ENCODE measurements at regions not wholly inside any gene's neighbourhood (a gene's known extent, or its start where the extent isn't known, plus 50 kb on each side); places are given as distances from the start of the nearest gene placed in this dataset.
A peak's percentile ranks its signal among the peaks of the same experiment; 100 is the strongest.

DNA sequence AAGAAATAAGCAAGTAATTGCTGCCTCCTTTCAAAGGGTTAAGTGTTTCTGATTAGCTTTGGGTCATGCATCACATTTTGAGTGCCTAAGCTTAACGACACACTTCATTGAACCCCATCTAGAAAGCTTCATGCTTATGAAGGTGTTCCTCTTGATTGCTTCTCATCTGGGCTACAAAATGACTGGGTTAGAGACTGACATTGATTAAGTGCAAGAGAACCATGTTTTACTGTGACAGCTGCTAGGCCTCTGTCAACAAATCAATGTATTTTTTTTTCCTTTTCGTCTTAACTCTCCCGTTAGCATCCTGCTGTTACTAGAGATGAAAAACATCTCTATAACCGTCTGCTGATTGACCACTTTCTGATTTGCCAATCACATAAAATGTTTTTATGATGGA, 725.0 kb downstream of the TLE1 start:
- DNase-seq = no peak

DNA sequence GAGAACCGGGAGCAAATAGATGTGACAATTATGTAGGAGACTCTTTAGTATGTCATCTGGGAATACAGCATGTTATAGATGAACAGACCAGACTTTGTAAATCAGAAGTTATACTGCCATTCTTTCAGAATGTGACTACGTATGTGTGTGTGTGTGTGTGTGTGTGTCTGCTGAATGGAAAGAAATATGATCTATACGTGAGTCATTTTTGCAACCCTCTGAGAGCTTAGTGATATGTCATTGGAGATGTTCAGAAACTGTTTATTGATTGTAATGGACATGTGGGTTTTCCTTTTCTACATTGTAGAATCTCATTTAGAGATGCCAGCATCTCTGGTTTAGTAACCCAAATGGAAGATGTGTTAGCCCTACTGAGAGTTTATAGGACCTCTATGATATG, 731.5 kb downstream of the TLE1 start:
- no peak for DNase-seq

DNA sequence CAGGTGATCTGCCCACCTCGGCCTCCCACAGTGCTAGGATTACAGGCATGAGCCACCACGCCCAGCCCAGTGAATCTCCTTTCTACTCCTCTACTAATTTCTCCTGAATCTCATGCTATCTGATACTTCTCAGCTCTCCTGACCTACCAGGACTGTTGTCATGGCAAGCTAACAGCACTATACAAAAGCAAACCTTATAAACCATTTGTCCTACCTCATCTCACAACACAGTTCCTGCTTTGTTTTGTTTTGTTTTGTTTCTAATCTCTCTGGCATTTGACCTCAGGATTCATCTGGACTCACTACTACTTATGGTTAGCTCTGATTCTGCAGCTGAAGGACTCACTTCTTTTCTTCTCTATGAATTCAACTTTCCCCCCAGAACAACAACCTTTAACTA, 734.8 kb downstream of the TLE1 start:
- DNase-seq = no peak

DNA sequence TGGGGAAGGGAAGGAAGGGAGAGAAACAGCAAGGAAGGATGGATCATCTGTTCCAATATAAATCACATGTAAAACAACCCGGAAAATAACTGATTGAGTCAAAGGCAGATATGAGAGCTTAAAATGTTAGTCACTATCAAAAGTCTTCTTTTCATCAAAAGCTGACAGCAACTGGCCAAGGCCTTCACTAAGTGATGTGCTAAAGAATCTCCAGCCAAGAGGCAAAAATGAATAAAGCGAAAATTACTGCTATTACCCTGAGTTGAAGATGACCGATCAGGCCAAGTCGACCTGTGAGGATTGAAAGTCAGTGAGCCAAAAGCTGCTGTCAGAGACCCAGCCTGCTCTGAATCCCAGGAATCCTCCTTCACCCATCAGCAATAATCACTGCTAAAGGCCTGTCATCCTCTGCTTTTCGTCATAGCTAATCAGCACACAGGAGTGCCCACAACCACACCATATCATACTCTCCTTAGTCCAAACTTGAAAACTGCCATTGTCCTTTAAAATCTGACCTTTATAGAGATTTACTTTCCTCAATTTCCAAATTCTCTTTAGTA, 736.9 kb downstream of the TLE1 start:
- DNase-seq = no peak

DNA sequence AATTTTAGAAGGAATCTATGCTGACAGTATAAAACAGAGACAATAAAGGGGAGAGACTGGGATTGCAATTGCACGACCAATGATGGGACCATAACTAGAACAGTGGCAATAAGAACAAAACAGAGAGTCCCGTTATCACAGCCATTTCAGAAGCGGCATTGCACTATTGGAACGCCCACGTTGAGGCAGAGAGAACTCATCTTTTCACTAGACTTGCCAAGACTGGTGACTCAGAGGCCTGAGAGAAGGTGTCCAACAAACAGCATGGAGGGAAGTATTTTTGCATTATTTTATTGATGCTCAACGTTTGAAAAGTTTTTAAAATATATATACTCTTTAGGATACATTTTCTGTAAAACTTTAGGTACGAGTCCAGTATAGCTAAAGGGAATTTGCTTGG, 737.7 kb downstream of the TLE1 start:
- no peak for DNase-seq

DNA sequence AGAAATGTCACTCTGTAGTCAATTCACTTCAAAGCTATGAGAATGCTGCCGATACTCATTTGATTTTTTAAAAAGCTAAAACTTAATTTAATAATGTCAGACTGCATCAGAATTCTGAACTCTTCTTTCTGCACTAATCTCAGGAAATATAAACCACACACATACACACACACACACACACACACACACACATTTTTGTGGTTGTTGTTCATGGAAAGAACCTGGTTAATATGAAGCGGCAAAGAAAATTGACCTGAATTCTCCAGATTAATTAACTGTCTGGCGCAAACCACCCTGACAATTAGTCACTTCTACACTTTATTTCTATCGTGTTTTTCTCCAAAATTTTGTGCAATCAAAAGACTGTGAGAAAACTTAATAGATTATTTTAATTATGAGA, 740.5 kb downstream of the TLE1 start:
- DNase-seq = no peak

DNA sequence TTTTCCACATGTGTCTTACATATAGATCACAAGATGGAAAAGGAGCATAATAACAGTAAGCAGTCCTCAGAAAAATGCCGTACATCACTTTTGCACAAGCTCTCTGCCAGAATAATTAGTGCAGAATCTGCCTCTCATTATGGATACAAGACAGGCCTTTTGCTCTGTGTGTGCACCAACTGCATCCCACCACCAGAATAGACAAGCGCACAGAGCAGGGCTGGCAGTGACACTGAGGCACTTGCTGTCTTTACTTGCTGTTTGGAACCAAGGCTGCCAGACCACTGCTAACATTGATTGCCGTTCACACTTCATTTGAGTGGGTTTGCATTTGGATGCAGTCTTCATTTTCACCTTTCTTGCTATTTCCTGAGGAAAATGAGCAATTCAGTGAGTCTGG, 741.3 kb downstream of the TLE1 start:
- no peak for DNase-seq

DNA sequence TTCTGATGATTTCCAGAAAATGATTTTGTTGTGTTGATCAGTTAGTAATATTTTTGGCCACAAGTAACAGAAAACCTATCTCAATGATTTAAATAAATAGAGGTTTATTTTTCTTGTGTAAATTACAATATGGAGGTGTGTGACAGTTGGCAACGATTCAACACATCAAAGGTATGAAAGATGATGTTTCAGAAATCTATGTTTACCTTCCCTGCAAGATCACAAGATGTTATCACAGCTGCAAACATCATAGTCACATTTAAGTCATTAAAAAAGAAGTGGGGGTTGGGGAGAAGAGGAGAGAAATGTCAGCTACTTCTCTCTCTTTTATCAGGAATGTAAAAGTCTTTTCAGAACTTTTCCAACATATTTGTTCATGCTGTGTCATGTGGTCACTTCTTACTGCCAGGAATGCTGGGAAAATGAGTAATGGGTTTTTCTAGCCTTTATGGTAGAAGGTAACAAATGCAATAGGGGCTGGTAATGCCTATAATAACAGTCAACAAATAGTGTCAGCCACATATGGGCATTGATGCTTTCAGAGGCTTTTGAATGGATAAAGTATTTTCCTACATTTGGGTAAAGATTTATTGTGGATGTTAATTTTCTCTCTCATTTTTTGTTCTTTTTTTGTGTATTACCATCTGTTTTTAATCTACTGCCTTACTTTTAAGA, 742.7 kb downstream of the TLE1 start:
- no peak for DNase-seq

DNA sequence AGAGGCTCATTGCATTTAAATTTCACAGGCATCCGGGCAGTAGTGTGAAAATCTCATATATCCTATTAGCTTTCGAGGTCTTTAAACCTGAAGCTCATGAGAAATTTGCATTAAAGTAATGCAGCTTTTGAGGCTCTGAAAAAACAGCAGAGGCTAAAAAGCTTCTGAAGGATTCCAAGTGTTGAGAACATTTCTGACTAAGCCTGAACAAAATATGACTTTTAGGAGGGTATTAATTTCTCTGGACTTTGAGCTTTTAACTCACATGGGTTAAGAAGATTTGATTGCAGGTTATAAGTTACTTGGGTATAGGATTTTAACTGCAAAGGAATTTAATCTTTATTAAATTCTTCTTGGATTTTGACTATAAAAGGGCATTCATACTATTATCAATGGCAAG, 743.9 kb downstream of the TLE1 start:
- no peak for DNase-seq

DNA sequence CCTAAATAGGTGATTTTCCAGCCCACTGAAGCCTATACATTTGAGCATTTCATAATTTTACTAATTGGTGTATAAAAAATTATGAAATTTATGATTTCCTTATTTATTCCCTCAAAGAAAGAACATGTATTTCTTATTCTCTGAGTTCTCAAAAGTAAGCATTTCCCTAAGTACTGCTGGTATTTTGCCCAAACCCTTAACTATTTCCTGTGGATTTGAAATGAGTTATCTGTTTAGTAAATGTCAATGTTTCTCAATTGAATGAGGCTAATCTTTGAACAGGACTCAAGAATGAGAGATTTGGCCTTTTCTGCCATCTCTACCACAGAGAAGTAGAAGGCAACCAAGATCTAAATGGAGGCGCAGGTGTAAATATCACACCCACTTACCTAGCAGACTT, 751.7 kb downstream of the TLE1 start:
- no peak for DNase-seq

DNA sequence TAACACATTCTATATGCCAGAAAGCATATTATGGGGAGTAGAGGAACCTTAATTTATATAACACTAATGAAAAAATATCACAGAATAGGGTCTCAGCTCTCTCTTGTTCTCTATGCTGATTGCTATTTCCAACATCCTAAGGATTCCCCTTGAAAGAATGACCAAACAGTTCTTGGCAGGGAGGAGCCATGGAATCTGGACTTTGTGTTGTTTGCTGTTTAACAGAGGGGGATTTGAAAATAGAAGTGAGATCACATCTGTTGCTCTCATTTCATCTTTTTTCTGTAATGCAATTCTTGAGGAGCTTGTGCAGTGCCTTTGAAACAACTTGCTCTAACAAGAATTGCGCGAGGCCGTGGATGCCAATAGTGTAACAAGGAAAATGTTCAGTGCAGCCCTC, 755.3 kb downstream of the TLE1 start:
- no peak for DNase-seq

DNA sequence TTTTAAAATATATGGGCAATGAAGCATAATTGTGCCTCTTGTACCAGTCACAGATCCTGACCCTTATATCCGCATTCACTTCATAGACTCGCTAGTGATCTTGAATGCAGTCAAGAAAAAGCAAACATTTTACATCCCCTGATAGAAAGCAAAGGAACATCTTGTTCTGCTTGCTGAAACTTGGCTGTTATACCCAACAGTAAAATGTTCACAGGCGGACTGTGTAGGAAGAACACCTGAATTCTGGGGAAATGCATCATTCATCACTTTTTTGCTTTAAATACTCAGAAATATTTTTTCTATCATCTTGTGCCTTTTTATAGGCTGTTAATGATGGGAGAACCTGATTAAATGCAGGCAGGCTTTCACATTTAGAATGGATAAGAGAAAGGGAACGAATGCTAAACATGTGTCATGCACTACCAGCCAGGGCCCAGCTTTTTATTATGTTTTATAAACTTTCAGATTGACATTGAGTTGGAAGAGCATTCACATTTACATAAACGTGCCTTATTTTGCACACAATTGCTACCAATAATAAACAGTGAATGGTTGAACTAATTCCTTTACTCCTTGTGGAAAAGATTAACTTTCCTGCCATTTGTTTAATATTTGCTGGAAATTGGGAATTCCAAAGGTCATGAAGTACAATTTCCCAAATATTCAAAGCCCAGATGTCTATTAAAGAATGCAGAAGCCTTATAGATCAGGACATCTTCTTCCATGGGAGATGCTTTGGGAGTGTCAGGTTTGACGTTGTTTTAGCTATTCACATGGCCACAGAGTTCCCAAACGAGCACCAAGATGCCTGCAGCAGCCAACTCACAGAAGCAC, 756.2 kb downstream of the TLE1 start:
- no peak for DNase-seq

DNA sequence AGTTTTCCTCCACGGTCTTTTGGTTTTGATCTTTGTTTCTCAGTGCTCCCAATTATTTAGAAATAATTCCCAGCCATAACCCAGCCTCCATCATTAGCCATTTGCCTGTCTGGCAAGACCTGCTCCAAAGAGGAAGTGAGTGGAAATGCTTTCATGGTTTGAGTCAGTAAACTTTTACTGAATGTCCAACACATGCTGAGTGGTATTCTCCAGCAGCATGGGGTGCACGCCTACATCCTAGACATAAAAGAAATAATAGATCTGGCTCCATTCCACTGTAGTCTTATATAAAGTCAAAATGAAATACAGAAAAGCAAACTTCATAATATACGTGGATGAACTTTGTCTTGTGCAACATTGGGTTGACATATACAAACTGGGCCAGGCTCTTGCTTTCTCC, 757.2 kb downstream of the TLE1 start:
- no peak for DNase-seq

DNA sequence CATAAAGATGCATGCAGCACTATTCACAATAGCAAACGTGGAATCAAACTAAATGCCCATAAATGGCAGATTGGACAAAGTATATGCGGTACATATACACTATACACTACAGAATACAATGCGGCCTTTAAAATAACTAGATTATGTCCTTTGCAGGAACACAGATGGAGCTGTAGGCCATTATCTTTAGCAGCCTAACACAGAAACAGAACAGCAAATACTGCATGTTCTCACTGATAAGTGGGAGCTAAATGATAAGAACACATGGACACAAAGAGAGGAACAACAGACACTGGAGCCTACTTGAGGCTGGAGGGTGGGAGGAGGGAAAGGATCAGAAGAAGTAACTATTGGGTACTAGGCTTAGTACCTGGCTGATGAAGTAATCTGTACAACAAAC, 758.2 kb downstream of the TLE1 start:
- no peak for DNase-seq

DNA sequence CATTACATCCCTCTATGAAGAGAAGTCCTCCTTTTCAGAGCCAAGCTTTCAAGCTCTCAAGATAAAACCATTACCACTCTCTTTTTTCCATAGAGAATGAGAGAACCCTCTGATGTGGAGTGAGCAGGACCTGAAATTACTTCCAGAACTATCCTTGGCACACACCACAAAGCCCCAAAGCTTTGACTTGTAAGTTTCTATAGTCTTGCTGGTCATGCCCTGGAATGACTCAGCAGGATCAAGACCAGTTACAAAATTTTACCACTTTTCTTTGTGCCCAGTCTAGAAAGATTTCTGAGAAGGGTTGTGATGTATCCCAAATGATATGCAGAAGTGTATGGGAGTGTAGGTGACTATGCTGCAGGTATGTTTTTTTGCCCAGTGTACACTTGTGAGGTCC, 760.6 kb downstream of the TLE1 start:
- no peak for DNase-seq

DNA sequence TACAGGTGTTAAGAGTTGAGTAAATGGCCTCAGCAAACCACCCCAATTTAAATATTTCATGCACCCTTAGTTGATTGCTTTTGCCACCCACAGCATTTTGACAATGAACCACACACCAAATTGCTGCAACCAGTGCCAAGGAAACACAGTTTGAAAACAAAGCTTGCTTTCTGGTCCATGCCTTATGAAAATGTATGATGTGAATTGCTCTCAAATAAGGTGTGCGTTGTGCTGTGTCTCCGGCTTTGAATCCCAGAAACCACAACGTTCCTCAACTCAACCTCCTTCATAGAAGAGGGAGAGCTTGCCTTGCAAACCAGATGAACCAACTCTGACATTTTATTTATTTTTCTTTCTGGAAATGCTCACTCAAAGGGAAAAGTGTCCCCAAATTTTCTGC, 762.7 kb downstream of the TLE1 start:
- peak; percentile 9 for DNase-seq

DNA sequence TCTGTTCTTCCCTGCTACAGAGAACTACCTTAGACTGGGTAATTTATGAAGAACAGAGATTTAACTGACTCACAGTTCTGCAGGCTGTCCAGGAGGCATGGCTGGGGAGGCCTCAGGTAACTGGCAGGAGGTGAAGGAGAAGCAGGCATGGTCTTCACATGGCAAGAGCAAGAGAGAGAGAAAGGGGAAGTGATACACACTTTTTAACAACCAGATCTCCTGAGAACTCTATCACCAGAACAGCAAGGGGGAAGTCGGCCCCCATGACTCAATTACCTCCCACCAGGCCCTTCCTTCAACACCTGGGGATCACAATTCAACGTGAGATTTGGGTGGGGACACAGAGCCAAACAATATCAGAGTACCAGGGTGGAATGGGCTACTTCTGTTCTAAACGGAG, 766.8 kb downstream of the TLE1 start:
- no peak for DNase-seq

DNA sequence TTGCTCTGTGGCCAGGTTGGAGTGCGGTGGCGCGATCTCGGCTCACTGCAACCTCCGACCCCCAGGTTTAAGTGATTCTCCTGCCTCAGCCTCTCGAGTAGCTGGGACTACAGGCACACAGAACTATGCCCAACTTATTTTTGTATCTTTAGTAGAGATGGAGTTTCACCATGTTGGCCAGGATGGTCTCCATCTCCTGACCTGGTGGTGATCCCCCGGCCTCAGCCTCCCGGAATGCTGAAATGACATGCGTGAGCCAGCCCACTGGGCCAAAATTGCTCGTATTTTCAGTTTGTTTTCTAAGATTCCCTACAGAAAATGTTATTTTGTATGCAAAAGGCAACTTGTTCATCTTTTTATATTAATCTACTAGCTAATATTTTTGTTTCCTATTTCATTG, 782.6 kb downstream of the TLE1 start:
- DNase-seq = no peak

DNA sequence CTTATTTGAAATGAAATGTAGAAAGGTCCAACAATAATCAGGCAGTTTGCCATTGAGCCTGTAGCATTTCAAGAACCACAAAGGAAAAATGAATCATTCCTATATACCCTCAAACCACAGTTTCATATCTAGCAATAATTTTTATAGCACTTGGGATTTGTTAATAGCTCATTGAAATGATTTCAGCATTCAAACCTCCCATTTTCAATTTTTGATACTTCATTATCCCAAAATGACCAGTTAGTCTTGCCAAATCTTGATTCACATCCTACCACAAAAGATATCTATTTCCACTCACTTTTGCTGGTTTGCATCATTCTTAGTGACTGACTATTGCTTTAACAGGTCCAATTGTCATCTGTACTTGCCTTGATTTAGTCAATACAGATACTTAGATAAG, 790.1 kb downstream of the TLE1 start:
- DNase-seq = no peak

DNA sequence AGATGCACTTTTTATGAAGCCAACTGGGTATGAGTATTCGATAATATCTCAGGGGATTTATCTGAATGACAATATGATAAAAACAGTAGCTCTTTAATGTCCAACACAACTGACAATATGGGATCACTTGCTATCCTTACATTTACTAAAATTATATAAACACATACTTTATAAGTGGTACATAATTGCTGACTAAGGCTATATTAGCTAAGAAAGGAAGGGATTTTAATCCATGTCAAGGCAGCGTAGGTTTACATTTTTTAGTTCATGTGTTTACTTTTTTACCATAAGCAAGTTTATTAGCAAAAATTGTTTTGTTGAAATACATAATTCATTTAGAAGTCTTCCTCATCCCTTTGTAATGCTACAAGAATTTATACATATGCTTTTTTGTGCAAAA, 796.2 kb downstream of the TLE1 start:
- no peak for DNase-seq

DNA sequence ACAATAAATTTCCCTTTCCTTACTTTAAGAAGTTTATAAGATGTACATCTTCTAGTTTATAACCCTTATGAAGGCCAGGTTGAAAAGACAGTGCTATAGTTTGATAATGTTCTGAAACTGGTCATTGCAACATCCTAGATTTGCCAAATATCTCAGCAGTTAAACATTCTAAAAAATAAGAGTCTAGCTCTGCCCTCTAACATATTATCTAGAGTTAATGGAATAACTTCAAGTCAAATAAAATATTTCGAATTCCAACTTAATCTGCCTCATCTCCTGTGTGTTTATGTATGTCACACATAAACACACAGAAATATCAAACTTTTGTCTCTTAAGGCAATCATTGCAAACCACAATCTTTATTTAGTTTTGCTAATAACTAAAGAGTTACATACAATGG, 796.6 kb downstream of the TLE1 start:
- DNase-seq = no peak

DNA sequence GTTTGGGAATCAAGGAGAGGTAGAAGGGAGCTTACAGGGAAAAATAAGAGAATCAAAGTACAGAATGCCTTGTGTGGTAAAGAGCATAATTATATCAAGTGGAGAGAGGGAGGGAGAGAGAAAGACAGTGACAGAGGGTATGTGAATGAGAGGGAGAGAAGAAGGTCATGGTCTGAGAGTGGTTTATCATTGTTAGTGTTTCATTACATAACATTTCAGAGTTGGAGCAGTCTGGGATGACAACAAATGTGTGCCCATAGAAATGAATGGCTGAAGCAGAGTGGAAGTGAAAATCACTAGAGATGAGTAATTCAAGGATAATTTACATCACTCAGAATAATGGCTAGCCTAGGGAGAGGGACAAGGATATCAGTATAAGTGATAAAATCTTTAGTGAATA, 799.2 kb downstream of the TLE1 start:
- DNase-seq = no peak

DNA sequence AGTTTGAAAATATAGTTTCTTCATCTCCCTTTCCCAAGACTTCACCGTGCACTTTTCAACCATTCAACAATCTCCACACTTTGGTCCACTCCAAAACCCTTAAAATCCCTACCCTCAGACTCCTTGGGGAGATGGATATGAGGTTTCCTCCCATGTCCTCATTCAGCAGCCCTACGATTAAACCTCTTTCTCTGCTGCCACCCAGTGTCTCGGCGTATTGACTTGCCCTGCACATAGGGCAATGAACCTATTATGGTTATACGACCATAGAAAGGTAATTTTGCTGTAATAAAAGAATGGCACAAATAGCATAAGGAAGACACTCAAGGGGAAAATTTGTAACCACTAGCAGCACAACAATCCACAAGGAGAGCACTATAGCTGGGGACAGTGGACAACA, 803.5 kb downstream of the TLE1 start:
- no peak for DNase-seq

DNA sequence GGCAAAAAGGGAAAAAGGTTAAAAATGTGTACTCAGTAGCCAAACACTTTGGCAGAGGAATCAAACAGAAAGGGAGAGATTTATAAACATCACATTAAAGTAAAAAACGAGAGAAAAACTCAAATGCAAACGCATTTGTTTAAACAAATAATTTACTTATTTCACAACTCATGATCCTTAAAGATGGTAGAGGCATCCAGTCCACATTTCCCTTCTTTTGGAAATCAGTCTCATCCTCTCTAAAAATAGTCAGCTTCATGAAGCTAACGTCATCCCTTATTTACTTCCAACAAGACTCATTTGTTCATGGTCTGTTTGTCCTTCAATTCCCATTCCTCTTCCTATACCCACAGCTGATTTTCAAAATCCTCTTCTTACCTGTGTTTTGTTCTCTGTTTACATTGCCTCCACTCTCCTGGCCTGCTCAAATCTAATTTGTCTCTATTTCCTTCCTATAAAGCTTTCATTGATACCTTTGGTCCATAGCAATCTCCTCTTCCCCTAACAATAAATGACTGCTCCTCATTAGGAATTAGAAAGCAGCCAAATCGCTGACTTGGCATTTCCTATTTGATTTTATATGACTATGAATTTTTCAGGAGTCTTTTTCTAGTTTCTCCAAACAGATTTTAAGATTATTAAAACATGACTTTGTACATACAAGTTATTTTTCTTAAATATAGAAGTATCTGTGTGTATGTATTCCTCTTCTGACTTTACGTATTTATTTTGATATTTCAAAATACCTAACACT, 805.3 kb downstream of the TLE1 start:
- DNase-seq = no peak
